Kidney (tissue), 13 donors: ENCODE measurements at regions not wholly inside any gene's neighbourhood (a gene's known extent, or its start where the extent isn't known, plus 50 kb on each side); places are given as distances from the start of the nearest gene placed in this dataset.

ENCODE experiments used
- DNase-seq, 5 donors: peaks; one replicate each; pipeline ENCODE4 v3.0.0-alpha.2; 2013 to 2020
- FAIRE-seq: peaks from 2 replicates; lab custom pipeline; 2012; peaks lifted over from hg19 to GRCh38; lab: Jason Lieb, UNC
- H3K27ac ChIP-seq, 2 donors: one replicate each; pipeline ENCODE4 v1.7.0; 2013; ENCODE audit warnings: low read depth in 2 of 2, low read length in 2 of 2, inconsistent platforms in 1 of 2
- H3K27me3 ChIP-seq: one replicate; pipeline ENCODE4 v1.7.1; 2013; ENCODE audit warnings: low read length, inconsistent platforms; ENCODE audit not compliant: control insufficient read depth, insufficient read depth
- H3K36me3 ChIP-seq, 3 donors: one replicate each; pipeline versions ENCODE4 v1.7.0 to v1.7.1; 2013; ENCODE audit warnings: low read length in 3 of 3, control low read depth in 1 of 3, inconsistent platforms in 1 of 3; ENCODE audit not compliant: insufficient read depth in 3 of 3, control insufficient read depth in 2 of 3
- H3K4me1 ChIP-seq, 3 donors: one replicate each; pipeline versions ENCODE4 v1.7.0 to v1.7.1; 2013; ENCODE audit warnings: low read length in 3 of 3, inconsistent platforms in 1 of 3, low read depth in 1 of 3; ENCODE audit not compliant: control insufficient read depth in 2 of 3, insufficient read depth in 2 of 3
- H3K4me3 ChIP-seq, 3 donors: one replicate each; pipeline versions ENCODE4 v1.7.0 to v1.8.1; 2013; ENCODE audit warnings: low read length in 3 of 3, control low read depth in 1 of 3, inconsistent platforms in 1 of 3
- H3K9ac ChIP-seq, 3 donors: one replicate each; pipeline versions ENCODE4 v1.7.0 to v1.7.1; 2013; ENCODE audit warnings: low read length in 3 of 3, control low read depth in 1 of 3, inconsistent platforms in 1 of 3
- H3K9me3 ChIP-seq, 3 donors: one replicate each; pipeline versions ENCODE4 v1.7.0 to v1.7.1; 2013; ENCODE audit warnings: low read length in 3 of 3, control low read depth in 1 of 3, inconsistent platforms in 1 of 3; ENCODE audit not compliant: control insufficient read depth in 2 of 3, insufficient read depth in 1 of 3
- intact Hi-C: fragments of 100-400 bp; cut with DNase I; formaldehyde crosslinking; loops from one replicate; pipeline ENCODE4 v1.11.1; 2022
- TF ChIP-seq, protein P1 (sequence below): IDR thresholded peaks from 3 replicates; pipeline ENCODE4 v1.5.1; 2012; ENCODE audit warnings: mild to moderate bottlenecking, moderate library complexity, borderline replicate concordance; ENCODE audit not compliant: insufficient read depth; ENCODE audit errors: extremely low read depth
- donor health status: control.
- donor health status: control.
- donor health status: control.
- donor health status: control.
- donor health status: control.
- donor health status: DM: yes; HTN: yes; CAD: no.
- donor health status: Normal renal cell carcinoma (clear cell type).

DNA sequence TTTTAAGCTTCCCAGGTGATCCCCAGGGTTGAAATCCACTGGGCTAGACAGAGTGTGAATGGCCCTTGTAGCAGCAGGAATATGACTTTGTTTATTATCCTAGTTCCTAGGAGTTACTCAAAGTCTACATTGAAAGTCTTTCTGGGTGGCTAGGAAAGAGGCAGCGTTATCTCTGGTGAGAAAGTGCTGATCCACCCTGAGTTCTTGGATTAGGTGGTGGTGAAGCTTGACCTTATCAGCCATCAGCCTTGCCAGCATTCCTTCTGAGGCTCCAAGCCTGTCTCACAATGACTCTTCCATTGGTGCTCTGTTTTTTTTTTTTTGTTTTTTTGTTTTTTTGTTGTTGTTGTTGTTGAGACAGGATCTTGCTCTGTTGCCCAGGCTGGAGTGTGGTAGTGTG, 83.1 kb upstream of the CLCN4 start:
- no peaks in the 10 kb centered on the region for H3K36me3 ChIP-seq

DNA sequence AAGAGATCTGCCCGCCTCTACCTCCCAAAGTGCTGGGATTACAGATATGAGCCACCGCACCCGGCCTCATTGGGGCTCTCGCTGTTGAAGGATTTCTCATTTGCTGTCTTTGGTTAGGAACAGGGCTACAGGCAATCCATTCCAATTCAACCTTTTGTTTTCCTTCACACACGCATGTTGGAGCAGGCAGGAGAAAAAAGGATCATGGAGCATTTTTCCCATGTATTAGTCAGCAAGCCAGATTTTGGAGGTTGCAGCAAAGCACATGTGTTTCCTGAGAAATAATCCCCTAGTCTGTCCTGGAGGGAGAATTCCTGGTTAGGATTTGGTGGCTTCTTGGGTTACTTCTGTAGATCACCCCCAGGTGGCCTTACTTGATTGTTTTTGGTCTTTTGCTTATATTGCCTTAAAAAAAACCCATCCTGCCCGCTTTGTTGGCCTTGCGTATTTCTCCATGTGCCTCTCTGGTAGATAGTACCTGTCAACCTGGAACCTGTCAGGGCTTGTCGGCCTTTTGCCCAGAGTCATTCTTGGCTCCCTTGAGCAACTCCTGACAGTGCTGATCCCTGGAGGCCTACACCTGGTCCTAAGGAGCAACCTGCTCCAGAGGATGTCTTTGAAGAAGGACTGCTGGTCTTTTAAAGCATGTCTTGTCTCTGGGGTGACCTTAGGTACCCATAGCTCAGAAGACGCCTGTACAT, 82.4 kb upstream of the CLCN4 start:
- TF ChIP-seq, protein P1, sequence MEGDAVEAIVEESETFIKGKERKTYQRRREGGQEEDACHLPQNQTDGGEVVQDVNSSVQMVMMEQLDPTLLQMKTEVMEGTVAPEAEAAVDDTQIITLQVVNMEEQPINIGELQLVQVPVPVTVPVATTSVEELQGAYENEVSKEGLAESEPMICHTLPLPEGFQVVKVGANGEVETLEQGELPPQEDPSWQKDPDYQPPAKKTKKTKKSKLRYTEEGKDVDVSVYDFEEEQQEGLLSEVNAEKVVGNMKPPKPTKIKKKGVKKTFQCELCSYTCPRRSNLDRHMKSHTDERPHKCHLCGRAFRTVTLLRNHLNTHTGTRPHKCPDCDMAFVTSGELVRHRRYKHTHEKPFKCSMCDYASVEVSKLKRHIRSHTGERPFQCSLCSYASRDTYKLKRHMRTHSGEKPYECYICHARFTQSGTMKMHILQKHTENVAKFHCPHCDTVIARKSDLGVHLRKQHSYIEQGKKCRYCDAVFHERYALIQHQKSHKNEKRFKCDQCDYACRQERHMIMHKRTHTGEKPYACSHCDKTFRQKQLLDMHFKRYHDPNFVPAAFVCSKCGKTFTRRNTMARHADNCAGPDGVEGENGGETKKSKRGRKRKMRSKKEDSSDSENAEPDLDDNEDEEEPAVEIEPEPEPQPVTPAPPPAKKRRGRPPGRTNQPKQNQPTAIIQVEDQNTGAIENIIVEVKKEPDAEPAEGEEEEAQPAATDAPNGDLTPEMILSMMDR = no peak
- FAIRE-seq (no peak), DNase-seq (no peak)
- intact Hi-C loops = no loop called here
- no peaks in the 10 kb centered on the region for H3K36me3 ChIP-seq
- no peaks in the 10 kb centered on the region for H3K9me3 ChIP-seq
- H3K4me3 ChIP-seq = no peak overlapping the region
- H3K27me3 ChIP-seq = no peaks in the 10 kb centered on the region
- no peak overlapping the region for H3K9ac ChIP-seq
- H3K4me1 ChIP-seq = no peaks in the 10 kb centered on the region
- no peak overlapping the region for H3K27ac ChIP-seq

More for the DNA sequence above, 83.1 kb upstream of the CLCN4 start:
- Histone ChIP-seq H3K4me3 (no peak overlapping the region), H3K9ac (no peak overlapping the region), H3K27me3 (no peaks in the 10 kb centered on the region), H3K27ac (no peak overlapping the region), H3K4me1 (no peaks in the 10 kb centered on the region), H3K9me3 (no peaks in the 10 kb centered on the region)
- no peak for FAIRE-seq
- TF ChIP-seq, protein P1 = no peak
- intact Hi-C loops = no loop called here
- no peak for DNase-seq

DNA sequence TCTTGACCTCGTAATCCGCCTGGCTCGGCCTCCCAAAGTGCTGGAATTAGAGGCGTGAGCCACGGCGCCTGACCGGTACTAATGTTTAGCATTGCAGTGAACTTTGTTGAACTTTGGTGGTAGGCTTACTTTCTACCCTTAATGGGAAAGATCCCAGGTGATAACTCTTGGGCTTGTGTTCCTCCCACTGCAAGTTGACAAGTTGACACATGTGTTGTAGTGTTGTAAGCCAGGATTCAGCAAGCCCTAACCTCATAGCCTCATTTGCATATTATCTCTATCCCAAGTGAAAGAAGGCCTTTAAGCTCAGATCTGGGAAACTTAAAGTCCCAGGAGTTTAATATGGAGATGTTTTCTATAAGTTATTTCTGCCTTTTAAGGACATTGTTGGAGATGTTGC, 80.0 kb upstream of the CLCN4 start:
- Histone ChIP-seq H3K27ac (no peak overlapping the region), H3K36me3 (peaks cover 0 to 7% (median 0%) of the 10 kb centered on the region in 3 donors), H3K9me3 (no peaks in the 10 kb centered on the region), H3K4me3 (no peak overlapping the region), H3K4me1 (no peaks in the 10 kb centered on the region), H3K9ac (no peak overlapping the region), H3K27me3 (no peaks in the 10 kb centered on the region)
- DNase-seq (no peak), FAIRE-seq (no peak)
- intact Hi-C loops = no loop called here
- TF ChIP-seq, protein P1 = no peak
